Heart left ventricle (tissue), 16 donors: ENCODE measurements at regions not wholly inside any gene's neighbourhood (a gene's known extent, or its start where the extent isn't known, plus 50 kb on each side); places are given as distances from the start of the nearest gene placed in this dataset.

Experiments
- ATAC-seq, 4 donors: fragments of 200-7000 bp; cut with Tn5 transposase; one replicate each; pipeline ENCODE4 v1.9.1; 2020 to 2022; ENCODE audit warnings: moderate library complexity in 4 of 4, mild to moderate bottlenecking in 3 of 4, moderate number of reproducible peaks in 1 of 4
- DNase-seq, 5 donors: peaks; one replicate each; pipeline ENCODE4 v3.0.0-alpha.2; 2020
- H3K27ac ChIP-seq, 12 donors: fragments of 200-600 bp; sonication (generic) in 4 of 12; one replicate each; pipeline versions ENCODE4 v1.5.0 to v1.8.0; 2016 to 2022; ENCODE audit warnings: mild to moderate bottlenecking in 2 of 12
- H3K27me3 ChIP-seq, 9 donors: fragments of 200-600 bp; sonication (generic) in 2 of 9; one replicate each; pipeline versions ENCODE4 v1.5.1 to v1.8.0; 2016 to 2022; ENCODE audit warnings: mild to moderate bottlenecking in 3 of 9
- H3K36me3 ChIP-seq, 9 donors: fragments of 200-600 bp; sonication (generic) in 2 of 9; one replicate each; pipeline versions ENCODE4 v1.5.0 to v1.8.0; 2018 to 2022; ENCODE audit warnings: mild to moderate bottlenecking in 2 of 9
- H3K4me1 ChIP-seq, 12 donors: fragments of 200-600 bp; sonication (generic) in 4 of 12; one replicate each; pipeline versions ENCODE4 v1.5.0 to v1.8.0; 2016 to 2022; ENCODE audit warnings: mild to moderate bottlenecking in 3 of 12
- H3K4me3 ChIP-seq, 12 donors: fragments of 200-600 bp; sonication (generic) in 4 of 12; one replicate each; pipeline versions ENCODE4 v1.5.0 to v1.8.0; 2017 to 2022; ENCODE audit warnings: mild to moderate bottlenecking in 9 of 12, moderate library complexity in 4 of 12
- H3K9me3 ChIP-seq, 12 donors: fragments of 200-600 bp; sonication (generic) in 4 of 12; one replicate each; pipeline versions ENCODE4 v1.5.0 to v1.8.0; 2016 to 2022; ENCODE audit warnings: mild to moderate bottlenecking in 1 of 12
- CTCF ChIP-seq, 12 donors: fragments of 200-600 bp; sonication (generic) in 4 of 12; IDR thresholded peaks; one replicate each; pipeline versions ENCODE4 v1.5.0 to v1.8.0; 2018 to 2022; ENCODE audit warnings: antibody characterized with exemption in 12 of 12, mild to moderate bottlenecking in 5 of 12
- POLR2A ChIP-seq, 2 donors: fragments of 450-650 bp; IDR thresholded peaks; one replicate each; pipeline ENCODE4 v1.6.1; 2017; ENCODE audit warnings: antibody characterized with exemption in 2 of 2, mild to moderate bottlenecking in 2 of 2, moderate library complexity in 2 of 2
- WGBS, 4 donors: extraction: QIAGEN DNeasy Blood & Tissue Kit in 2 of 4; methylation state at CpG; one replicate each; pipeline versions ENCODE4 v1.1.5 to v1.1.7; 2013 to 2018; 5-methylcytosine and 5-hydroxymethylcytosine counted together
- intact Hi-C, 10 donors: fragments of 100-400 bp; cut with DNase I; formaldehyde crosslinking; loops; one replicate each; pipeline versions ENCODE4 v1.11.1 to v1.14.2; 2022
- donor health status: ischemic (EF 13 %, LVEDD 7.1; RV severe dilation, severe dysfunction).
- donor health status: healthy with polysubstance abuse.
- donor health status: DM: no; HTN: yes; CAD: no.
- donor health status: DM: no; HTN: no; CAD: no.
- donor health status: ischemic (EF 25% LVEDD 6.9; RV normal size, moderate dysfunction).
- donor health status: ischemic (EF 25% LVEDD 5.7; RV mildly dilated, moderate dysfunction).
- donor health status: healthy.
- donor health status: DM: yes; HTN: yes; CAD: no.
- donor health status: ischemic (EF 35%, LVEDD 5.7; RV mildly dilated, moderate dysfunction).
- donor health status: nonischemic (EF 11% LVEDD 7.7; RV severe dilation, severe dysfunction).
- donor health status: DM: yes; HTN: yes; CAD: no.
- donor health status: PGD.
- donor health status: ischemic (EF 29% LVEDD 5.4; RV normal size, mild dysfunction).
- donor health status: nonischemic (EF 23%, LVEDD 6.1; RV moderate dilation, normal function).

- 65 to 82% (median 75%) methylated on average over 8 to 14 of the region's 14 CpGs for WGBS, 4 donors
- Histone ChIP-seq H3K27ac (peak overlapping the region; percentile 61 to 92 (median 81)), H3K9me3 (no peaks in the 10 kb centered on the region), H3K27me3 (no peaks in the 10 kb centered on the region), H3K4me3 (no peak overlapping the region), H3K36me3 (no peaks in the 10 kb centered on the region), H3K4me1 (peaks cover 4 to 92% (median 63%) of the 10 kb centered on the region in 12 donors)
- intact Hi-C loops, result no loop called here
- no peak for TF ChIP-seq CTCF (IDR thresholded peaks at IDR 0.05)
- no peak for TF ChIP-seq POLR2A (IDR thresholded peaks at IDR 0.05)
- no peak for ATAC-seq
- peak in 1 of 5 donors; percentile 54 for DNase-seq
These were observed 80.4 kb downstream of the PITPNM2 start for GRCh38 chr12:123070267-123071081.

GRCh38 chr12:123069436-123070266 is 81.2 kb downstream of the PITPNM2 start:
- H3K9me3 ChIP-seq, result no peaks in the 10 kb centered on the region
- no peak overlapping the region for H3K4me3 ChIP-seq
- 44 to 50% (median 47%) methylated on average over 7 to 12 of the region's 12 CpGs for whole genome bisulfite sequencing, 4 donors
- DNase-seq, result peak in 1 of 5 donors; percentile 57
- H3K27me3 ChIP-seq, result no peaks in the 10 kb centered on the region
- intact Hi-C loops, result no loop called here
- TF ChIP-seq CTCF (IDR thresholded peaks at IDR 0.05), result no peak
- no peak for TF ChIP-seq POLR2A (IDR thresholded peaks at IDR 0.05)
- ATAC-seq, result peak in 1 of 4 donors; percentile 5
- H3K36me3 ChIP-seq, result no peaks in the 10 kb centered on the region
- H3K27ac ChIP-seq, result peak overlapping the region; percentile 2 to 92 (median 81)
- peaks cover 3 to 92% (median 64%) of the 10 kb centered on the region in 12 donors for H3K4me1 ChIP-seq

GRCh38 chr12:123067654-123068053 is 83.2 kb downstream of the PITPNM2 start:
- no peak for TF ChIP-seq POLR2A (IDR thresholded peaks at IDR 0.05)
- no peak for TF ChIP-seq CTCF (IDR thresholded peaks at IDR 0.05)
- intact Hi-C loops, result no loop called here
- Histone ChIP-seq H3K9me3 (no peaks in the 10 kb centered on the region), H3K4me1 (peaks cover 19 to 92% (median 78%) of the 10 kb centered on the region in 12 donors), H3K27ac (peak overlapping the region in 5 of 12 donors; percentile 31 to 86 (median 57)), H3K4me3 (no peak overlapping the region), H3K36me3 (no peaks in the 10 kb centered on the region), H3K27me3 (no peaks in the 10 kb centered on the region)
- WGBS, 4 donors, result 53 to 87% (median 60%) methylated on average over 4 to 5 of the region's 5 CpGs
- ATAC-seq (no peak), DNase-seq (peak in 2 of 5 donors; percentile 57 to 61)

GRCh38 chr12:123066384-123066710 is 84.5 kb downstream of the PITPNM2 start:
- Histone ChIP-seq H3K4me3 (no peak overlapping the region), H3K27ac (peak overlapping the region in 11 of 12 donors; percentile 81 to 98 (median 92)), H3K9me3 (no peaks in the 10 kb centered on the region), H3K27me3 (no peaks in the 10 kb centered on the region), H3K36me3 (no peaks in the 10 kb centered on the region), H3K4me1 (peaks cover 26 to 92% (median 81%) of the 10 kb centered on the region in 12 donors)
- WGBS, 4 donors, result 75 to 100% (median 87%) methylated on average over 1 of the region's 1 CpG
- no peak for TF ChIP-seq POLR2A (IDR thresholded peaks at IDR 0.05)
- no peak for TF ChIP-seq CTCF (IDR thresholded peaks at IDR 0.05)
- no peak for DNase-seq
- intact Hi-C loops, result no loop called here
- ATAC-seq, result no peak
